ENCODE measurements at regions not wholly inside any gene's neighbourhood (a gene's known extent, or its start where the extent isn't known, plus 50 kb on each side); places are given as distances from the start of the nearest gene placed in this dataset.

GRCh38 chr1:229758101-229759036 lies 132.3 kb downstream of the URB2 start:
- Histone ChIP-seq H3K4me3 (ENCODE audit: low read depth, low read length) (no peak overlapping the region), H3K9me3 (ENCODE audit: severe bottlenecking) (no peaks in the 10 kb centered on the region), H3K27me3 (ENCODE audit: insufficient read depth, low read depth, severe bottlenecking) (no peaks in the 10 kb centered on the region), H3K27ac (no peak overlapping the region), H3K36me3 (no peaks in the 10 kb centered on the region)
- DNase-seq: no peak
- TF ChIP-seq CTCF (IDR thresholded peaks at IDR 0.05; ENCODE audit: low read depth, low read length): no peak

GRCh38 chr1:229759037-229759435 lies 133.0 kb downstream of the URB2 start:
- H3K27me3 ChIP-seq (ENCODE audit: insufficient read depth, low read depth, severe bottlenecking): no peaks in the 10 kb centered on the region
- H3K36me3 ChIP-seq: no peaks in the 10 kb centered on the region
- no peak overlapping the region for H3K27ac ChIP-seq
- no peak overlapping the region for H3K4me3 ChIP-seq (ENCODE audit: low read depth, low read length)
- H3K9me3 ChIP-seq (ENCODE audit: severe bottlenecking): no peaks in the 10 kb centered on the region
- DNase-seq: no peak
- TF ChIP-seq CTCF (IDR thresholded peaks at IDR 0.05; ENCODE audit: low read depth, low read length): no peak

GRCh38 chr1:229759586-229759985 lies 133.5 kb downstream of the URB2 start:
- DNase-seq: no peak
- no peak overlapping the region for H3K4me3 ChIP-seq (ENCODE audit: low read depth, low read length)
- no peak overlapping the region for H3K27ac ChIP-seq
- H3K36me3 ChIP-seq: no peaks in the 10 kb centered on the region
- no peak for TF ChIP-seq CTCF (IDR thresholded peaks at IDR 0.05; ENCODE audit: low read depth, low read length)
- H3K27me3 ChIP-seq (ENCODE audit: insufficient read depth, low read depth, severe bottlenecking): no peaks in the 10 kb centered on the region
- no peaks in the 10 kb centered on the region for H3K9me3 ChIP-seq (ENCODE audit: severe bottlenecking)

GRCh38 chr1:229760478-229760996 lies 134.5 kb downstream of the URB2 start:
- no peaks in the 10 kb centered on the region for H3K36me3 ChIP-seq
- DNase-seq: no peak
- no peak overlapping the region for H3K27ac ChIP-seq
- no peak for TF ChIP-seq CTCF (IDR thresholded peaks at IDR 0.05; ENCODE audit: low read depth, low read length)
- no peaks in the 10 kb centered on the region for H3K27me3 ChIP-seq (ENCODE audit: insufficient read depth, low read depth, severe bottlenecking)
- H3K9me3 ChIP-seq (ENCODE audit: severe bottlenecking): no peaks in the 10 kb centered on the region
- no peak overlapping the region for H3K4me3 ChIP-seq (ENCODE audit: low read depth, low read length)

- H3K27ac ChIP-seq: no peak overlapping the region
- H3K27me3 ChIP-seq (ENCODE audit: insufficient read depth, low read depth, severe bottlenecking): no peaks in the 10 kb centered on the region
- H3K4me3 ChIP-seq (ENCODE audit: low read depth, low read length): no peak overlapping the region
- H3K36me3 ChIP-seq: no peaks in the 10 kb centered on the region
- no peak for DNase-seq
- TF ChIP-seq CTCF (IDR thresholded peaks at IDR 0.05; ENCODE audit: low read depth, low read length): no peak
- no peaks in the 10 kb centered on the region for H3K9me3 ChIP-seq (ENCODE audit: severe bottlenecking)
These were observed 136.8 kb downstream of the URB2 start for GRCh38 chr1:229762891-229763290.

Data from WERI-Rb-1 (cell line).